SK-N-SH treated with all-trans-retinoic acid at 6 μM for 48 hours (cell line): ENCODE measurements at regions not wholly inside any gene's neighbourhood (a gene's known extent, or its start where the extent isn't known, plus 50 kb on each side); places are given as distances from the start of the nearest gene placed in this dataset.

Experiments
- ARNTL ChIP-seq: fragments of 450-650 bp; formaldehyde crosslinking; IDR thresholded peaks from 2 replicates; pipeline ENCODE4 v1.5.0; 2020; ENCODE audit warnings: low read depth, mild to moderate bottlenecking, moderate library complexity, borderline replicate concordance
- BACH2 ChIP-seq: fragments of 250-450 bp; sonication (Bioruptor Pico); IDR thresholded peaks from 2 replicates; pipeline ENCODE4 v1.9.0; 2021; ENCODE audit warnings: mild to moderate bottlenecking, borderline replicate concordance
- ESRRG ChIP-seq: fragments of 250-450 bp; sonication (Bioruptor Pico); IDR thresholded peaks from 2 replicates; pipeline ENCODE4 v1.6.1; 2021; ENCODE audit warnings: mild to moderate bottlenecking
- ISL1 ChIP-seq: fragments of 250-450 bp; sonication (Bioruptor Pico); IDR thresholded peaks from 2 replicates; pipeline ENCODE4 v2.1.2; 2022; ENCODE audit warnings: mild to moderate bottlenecking, moderate library complexity
- RARB ChIP-seq: fragments of 250-450 bp; sonication (Bioruptor Pico); IDR thresholded peaks from 2 replicates; pipeline ENCODE4 v1.8.0; 2021; ENCODE audit warnings: mild to moderate bottlenecking, moderate library complexity
- ZC3H10 ChIP-seq: fragments of 250-450 bp; sonication (Bioruptor Pico); IDR thresholded peaks from 2 replicates; pipeline ENCODE4 v1.5.1; 2021; ENCODE audit warnings: mild to moderate bottlenecking, moderate library complexity
- ZFP30 ChIP-seq: fragments of 450-650 bp; formaldehyde crosslinking; IDR thresholded peaks from 2 replicates; pipeline ENCODE4 v1.5.0; 2022; ENCODE audit warnings: mild to moderate bottlenecking, moderate library complexity
- ZNF565 ChIP-seq: fragments of 450-650 bp; formaldehyde crosslinking; conservative IDR thresholded peaks from 2 replicates; pipeline ENCODE4 v1.5.0; 2020; ENCODE audit warnings: low read depth, mild to moderate bottlenecking, moderate library complexity
- TF ChIP-seq, protein P1 (sequence below): fragments of 250-450 bp; sonication (Bioruptor Pico); IDR thresholded peaks from 2 replicates; pipeline ENCODE4 v1.5.1; 2020; ENCODE audit warnings: low read depth, mild to moderate bottlenecking, moderate library complexity
- TF ChIP-seq, protein P2 (sequence below): fragments of 250-450 bp; sonication (Bioruptor Pico); IDR thresholded peaks from 2 replicates; pipeline ENCODE4 v1.8.0; 2020; ENCODE audit warnings: mild to moderate bottlenecking, moderate library complexity, borderline replicate concordance
- TF ChIP-seq, protein P3 (sequence below): fragments of 250-450 bp; sonication (Bioruptor Pico); IDR thresholded peaks from 2 replicates; pipeline ENCODE4 v1.8.0; 2021; ENCODE audit warnings: low read depth, mild to moderate bottlenecking, moderate library complexity, borderline replicate concordance
- TF ChIP-seq, protein P4 (sequence below): fragments of 250-450 bp; sonication (Bioruptor Pico); IDR thresholded peaks from 2 replicates; pipeline ENCODE4 v1.5.0; 2020; ENCODE audit warnings: mild to moderate bottlenecking, moderate library complexity

GRCh38 chr12:34388636-34389377 is 366.5 kb downstream of the ALG10 start:
- TF ChIP-seq ISL1 (CRISPR knock-in tag) (no peak), RARB (CRISPR knock-in tag) (no peak), ESRRG (CRISPR knock-in tag) (no peak), ZNF565 (CRISPR knock-in tag) (no peak), ZC3H10 (CRISPR knock-in tag) (no peak), BACH2 (CRISPR knock-in tag) (no peak), ZFP30 (no peak), ARNTL (no peak)
- TF ChIP-seq, protein P1, sequence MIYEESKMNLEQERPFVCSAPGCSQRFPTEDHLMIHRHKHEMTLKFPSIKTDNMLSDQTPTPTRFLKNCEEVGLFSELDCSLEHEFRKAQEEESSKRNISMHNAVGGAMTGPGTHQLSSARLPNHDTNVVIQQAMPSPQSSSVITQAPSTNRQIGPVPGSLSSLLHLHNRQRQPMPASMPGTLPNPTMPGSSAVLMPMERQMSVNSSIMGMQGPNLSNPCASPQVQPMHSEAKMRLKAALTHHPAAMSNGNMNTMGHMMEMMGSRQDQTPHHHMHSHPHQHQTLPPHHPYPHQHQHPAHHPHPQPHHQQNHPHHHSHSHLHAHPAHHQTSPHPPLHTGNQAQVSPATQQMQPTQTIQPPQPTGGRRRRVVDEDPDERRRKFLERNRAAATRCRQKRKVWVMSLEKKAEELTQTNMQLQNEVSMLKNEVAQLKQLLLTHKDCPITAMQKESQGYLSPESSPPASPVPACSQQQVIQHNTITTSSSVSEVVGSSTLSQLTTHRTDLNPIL (CRISPR knock-in tag): no peak
- TF ChIP-seq, protein P2, sequence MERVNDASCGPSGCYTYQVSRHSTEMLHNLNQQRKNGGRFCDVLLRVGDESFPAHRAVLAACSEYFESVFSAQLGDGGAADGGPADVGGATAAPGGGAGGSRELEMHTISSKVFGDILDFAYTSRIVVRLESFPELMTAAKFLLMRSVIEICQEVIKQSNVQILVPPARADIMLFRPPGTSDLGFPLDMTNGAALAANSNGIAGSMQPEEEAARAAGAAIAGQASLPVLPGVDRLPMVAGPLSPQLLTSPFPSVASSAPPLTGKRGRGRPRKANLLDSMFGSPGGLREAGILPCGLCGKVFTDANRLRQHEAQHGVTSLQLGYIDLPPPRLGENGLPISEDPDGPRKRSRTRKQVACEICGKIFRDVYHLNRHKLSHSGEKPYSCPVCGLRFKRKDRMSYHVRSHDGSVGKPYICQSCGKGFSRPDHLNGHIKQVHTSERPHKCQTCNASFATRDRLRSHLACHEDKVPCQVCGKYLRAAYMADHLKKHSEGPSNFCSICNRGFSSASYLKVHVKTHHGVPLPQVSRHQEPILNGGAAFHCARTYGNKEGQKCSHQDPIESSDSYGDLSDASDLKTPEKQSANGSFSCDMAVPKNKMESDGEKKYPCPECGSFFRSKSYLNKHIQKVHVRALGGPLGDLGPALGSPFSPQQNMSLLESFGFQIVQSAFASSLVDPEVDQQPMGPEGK (CRISPR knock-in tag): no peak
- TF ChIP-seq, protein P3, sequence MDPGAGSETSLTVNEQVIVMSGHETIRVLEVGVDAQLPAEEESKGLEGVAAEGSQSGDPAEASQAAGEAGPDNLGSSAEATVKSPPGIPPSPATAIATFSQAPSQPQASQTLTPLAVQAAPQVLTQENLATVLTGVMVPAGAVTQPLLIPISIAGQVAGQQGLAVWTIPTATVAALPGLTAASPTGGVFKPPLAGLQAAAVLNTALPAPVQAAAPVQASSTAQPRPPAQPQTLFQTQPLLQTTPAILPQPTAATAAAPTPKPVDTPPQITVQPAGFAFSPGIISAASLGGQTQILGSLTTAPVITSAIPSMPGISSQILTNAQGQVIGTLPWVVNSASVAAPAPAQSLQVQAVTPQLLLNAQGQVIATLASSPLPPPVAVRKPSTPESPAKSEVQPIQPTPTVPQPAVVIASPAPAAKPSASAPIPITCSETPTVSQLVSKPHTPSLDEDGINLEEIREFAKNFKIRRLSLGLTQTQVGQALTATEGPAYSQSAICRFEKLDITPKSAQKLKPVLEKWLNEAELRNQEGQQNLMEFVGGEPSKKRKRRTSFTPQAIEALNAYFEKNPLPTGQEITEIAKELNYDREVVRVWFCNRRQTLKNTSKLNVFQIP: no peak
- TF ChIP-seq, protein P4, sequence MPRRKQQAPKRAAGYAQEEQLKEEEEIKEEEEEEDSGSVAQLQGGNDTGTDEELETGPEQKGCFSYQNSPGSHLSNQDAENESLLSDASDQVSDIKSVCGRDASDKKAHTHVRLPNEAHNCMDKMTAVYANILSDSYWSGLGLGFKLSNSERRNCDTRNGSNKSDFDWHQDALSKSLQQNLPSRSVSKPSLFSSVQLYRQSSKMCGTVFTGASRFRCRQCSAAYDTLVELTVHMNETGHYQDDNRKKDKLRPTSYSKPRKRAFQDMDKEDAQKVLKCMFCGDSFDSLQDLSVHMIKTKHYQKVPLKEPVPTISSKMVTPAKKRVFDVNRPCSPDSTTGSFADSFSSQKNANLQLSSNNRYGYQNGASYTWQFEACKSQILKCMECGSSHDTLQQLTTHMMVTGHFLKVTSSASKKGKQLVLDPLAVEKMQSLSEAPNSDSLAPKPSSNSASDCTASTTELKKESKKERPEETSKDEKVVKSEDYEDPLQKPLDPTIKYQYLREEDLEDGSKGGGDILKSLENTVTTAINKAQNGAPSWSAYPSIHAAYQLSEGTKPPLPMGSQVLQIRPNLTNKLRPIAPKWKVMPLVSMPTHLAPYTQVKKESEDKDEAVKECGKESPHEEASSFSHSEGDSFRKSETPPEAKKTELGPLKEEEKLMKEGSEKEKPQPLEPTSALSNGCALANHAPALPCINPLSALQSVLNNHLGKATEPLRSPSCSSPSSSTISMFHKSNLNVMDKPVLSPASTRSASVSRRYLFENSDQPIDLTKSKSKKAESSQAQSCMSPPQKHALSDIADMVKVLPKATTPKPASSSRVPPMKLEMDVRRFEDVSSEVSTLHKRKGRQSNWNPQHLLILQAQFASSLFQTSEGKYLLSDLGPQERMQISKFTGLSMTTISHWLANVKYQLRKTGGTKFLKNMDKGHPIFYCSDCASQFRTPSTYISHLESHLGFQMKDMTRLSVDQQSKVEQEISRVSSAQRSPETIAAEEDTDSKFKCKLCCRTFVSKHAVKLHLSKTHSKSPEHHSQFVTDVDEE (CRISPR knock-in tag): no peak
